Hepatocyte (in vitro differentiated cells): ENCODE measurements at regions not wholly inside any gene's neighbourhood (a gene's known extent, or its start where the extent isn't known, plus 50 kb on each side); places are given as distances from the start of the nearest gene placed in this dataset.

Source experiments
- CTCF ChIP-seq: fragments of 200-600 bp; sonication (generic); IDR thresholded peaks from 2 replicates; pipeline ENCODE4 v1.5.1; 2016; ENCODE audit warnings: antibody characterized with exemption, mild to moderate bottlenecking; ENCODE audit not compliant: poor library complexity
- EZH2phosphoT487 ChIP-seq: fragments of 200-600 bp; sonication (generic); IDR thresholded peaks from one replicate; pipeline ENCODE4 v1.6.1; 2018; ENCODE audit warnings: antibody characterized with exemption, mild to moderate bottlenecking, low read depth, moderate library complexity; ENCODE audit not compliant: unreplicated experiment, severe bottlenecking

DNA sequence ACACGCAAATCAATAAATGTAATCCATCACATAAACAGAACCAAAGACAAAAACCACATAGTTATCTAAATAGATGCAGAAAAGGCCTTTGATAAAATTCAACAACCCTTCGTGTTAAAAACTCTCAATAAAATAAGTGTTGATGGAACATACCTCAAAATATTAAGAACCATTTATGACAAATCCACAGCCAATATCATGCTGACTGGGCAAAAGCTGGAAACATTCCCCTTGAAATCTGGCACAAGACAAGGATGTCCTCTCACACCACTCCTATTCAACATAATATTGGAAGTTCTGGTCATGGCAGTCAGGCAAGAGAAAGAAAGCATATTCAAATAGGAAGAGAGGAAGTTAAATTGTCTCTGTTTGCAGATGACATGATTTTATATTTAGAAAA, 1946.3 kb upstream of the CDH9 start:
- no peak for TF ChIP-seq CTCF
- TF ChIP-seq EZH2phosphoT487 = no peak
